GM21619 (cell line): ENCODE measurements at regions not wholly inside any gene's neighbourhood (a gene's known extent, or its start where the extent isn't known, plus 50 kb on each side); places are given as distances from the start of the nearest gene placed in this dataset.
"Not testable (repeated sequence)": the region's sequence is repeated elsewhere in the genome, so short reads cannot be mapped to it uniquely, and the experiment has no call there.

Experiments
- ATAC-seq: cut with Tn5 transposase; IDR thresholded peaks from one replicate; pipeline ENCODE4 v1.9.1; 2021; ENCODE audit not compliant: unreplicated experiment

DNA sequence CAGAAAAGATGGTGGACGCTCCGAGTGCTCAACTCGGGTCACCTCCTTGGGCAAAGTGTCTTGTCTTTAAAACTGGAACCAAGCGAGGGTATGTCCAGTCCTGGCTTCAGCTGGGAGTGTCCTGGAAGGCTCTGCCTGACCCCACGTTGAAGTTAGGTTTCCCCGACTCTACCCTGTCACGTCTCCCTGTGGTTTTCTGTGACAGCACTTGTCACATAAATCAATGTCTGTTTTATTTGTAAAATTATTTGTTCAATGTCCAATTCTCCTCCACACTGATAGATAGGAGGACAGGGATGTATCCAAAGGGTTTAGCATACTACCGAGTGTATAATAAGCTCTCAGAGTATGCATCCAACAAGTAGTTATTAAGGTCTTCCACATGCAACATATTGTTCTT is 197.7 kb upstream of the IRF2BP2 start:
- ATAC-seq, result not testable (repeated sequence)

DNA sequence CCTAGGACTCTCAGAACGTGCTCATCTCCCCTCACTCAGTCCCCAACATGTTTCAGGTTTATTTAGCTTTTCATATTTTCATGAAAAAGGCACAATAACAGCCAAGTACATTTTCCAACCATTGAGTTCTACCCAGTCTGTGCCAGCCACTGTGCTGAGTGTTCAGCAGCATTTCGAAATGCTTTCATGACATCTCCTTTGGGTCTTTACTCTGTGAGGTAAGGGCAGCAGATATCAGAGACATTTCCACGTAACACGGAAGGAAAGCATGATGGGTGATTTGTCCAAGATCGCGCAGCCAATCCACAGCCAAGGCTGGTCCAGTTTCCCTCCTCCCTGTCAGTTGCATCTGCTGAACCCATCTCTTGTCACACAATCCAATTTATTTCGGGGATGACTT is 192.6 kb upstream of the IRF2BP2 start:
- ATAC-seq, result not testable (repeated sequence)

DNA sequence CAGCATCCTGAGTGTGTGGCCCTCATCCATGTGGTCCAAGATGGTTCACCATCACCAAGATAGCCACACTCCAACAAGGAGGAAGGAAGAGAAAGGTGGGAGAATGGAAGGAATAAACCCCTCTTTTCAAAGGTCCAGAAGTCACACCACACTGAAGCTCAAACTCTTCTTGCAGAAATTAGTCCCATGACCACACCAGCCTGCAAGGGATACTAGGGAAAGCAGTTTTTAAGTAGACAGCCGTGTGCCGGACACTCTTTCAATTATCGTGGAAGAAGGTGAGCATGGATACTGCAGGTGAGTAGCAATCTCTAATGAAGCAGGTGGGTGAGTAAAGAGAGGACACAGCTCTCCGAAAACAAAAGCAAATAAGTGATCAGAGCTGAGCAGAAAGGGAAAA is 191.7 kb upstream of the IRF2BP2 start:
- ATAC-seq, result not testable (repeated sequence)

DNA sequence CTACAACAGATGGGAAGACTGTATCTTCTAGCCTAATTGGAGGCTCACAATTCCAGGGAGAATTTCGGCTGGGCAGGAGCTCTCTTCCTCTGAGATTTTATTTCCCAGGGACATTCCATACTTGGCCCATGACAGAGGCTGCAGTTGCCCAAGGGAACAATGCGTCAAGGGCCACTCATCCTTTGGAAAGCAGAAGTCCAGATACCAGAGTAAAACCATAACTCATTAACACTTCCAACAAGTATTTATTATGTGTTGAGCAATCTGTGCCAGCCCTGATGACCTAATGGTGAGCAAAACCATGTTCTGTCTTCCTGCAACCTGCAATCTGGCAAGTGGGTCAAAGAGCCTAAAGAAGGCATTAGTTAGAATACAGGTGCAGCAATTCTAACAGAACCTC is 191.2 kb upstream of the IRF2BP2 start:
- not testable (repeated sequence) for ATAC-seq

DNA sequence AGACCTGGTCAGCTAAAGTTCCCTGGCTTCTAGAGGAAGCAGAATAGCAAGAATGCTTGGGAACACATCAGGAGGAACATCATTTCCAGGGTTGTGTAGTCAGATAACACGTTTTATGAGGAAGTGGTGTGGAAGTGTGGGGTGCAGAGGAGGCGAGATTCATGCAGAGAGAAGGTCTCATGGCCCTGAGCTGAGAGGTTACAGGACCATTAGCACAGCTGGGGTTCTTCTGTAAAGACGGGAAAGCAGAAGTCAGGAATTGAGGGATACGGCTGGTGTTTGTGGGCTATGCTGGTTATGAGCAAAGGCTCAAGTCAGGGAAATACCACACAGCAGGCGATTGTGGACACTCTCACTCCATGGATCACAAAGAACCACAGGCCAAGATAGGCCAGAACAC is 190.6 kb upstream of the IRF2BP2 start:
- not testable (repeated sequence) for ATAC-seq

DNA sequence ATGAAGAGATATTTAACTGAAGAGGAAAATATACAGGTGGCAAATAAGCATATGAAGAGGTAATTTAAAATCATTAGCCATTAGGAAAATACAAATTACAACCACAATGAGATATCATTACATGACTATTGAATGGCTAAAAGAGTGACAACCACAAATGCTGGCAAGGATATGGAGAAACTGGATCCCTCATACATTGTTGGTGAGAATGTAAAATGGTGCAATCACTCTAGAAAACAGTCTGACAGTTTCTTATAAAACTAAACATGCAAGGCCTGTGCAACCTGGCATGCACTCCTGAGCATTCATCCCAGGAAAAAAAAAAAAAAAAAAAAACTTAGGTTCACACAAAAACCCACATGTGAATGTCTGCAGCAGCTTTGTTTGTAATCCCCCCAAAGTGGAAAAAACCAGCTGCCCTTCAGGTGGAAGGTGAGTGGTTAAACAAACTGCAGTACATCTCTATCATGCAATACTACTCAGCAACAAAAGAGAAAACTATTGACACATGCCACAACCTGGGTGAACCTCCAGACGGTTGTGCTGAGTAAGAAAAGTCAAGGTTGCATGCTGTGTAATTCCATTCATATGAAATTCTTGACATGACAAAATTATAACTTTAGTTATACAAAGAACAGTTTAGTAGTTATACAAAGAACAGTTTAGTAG is 189.2 kb upstream of the IRF2BP2 start:
- not testable (repeated sequence) for ATAC-seq

DNA sequence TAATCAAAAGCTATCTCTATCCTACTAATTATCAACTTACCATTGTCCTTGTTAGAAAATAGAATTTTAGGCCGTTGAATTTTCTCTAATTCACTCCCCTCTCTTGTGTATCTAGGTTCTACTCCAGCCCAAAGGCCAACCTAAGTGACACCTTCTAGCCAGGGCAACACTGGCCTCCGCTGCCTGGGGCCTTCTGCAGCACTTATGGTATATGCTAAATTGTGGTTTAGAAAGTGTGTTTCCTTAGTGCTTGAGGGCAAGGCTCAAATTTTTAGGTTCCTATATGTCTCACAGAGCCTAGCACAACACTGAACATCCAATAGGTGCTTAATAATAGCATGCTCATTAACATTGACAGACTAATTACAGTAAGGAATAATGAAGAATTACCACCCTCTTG is 187.2 kb upstream of the IRF2BP2 start:
- not testable (repeated sequence) for ATAC-seq

DNA sequence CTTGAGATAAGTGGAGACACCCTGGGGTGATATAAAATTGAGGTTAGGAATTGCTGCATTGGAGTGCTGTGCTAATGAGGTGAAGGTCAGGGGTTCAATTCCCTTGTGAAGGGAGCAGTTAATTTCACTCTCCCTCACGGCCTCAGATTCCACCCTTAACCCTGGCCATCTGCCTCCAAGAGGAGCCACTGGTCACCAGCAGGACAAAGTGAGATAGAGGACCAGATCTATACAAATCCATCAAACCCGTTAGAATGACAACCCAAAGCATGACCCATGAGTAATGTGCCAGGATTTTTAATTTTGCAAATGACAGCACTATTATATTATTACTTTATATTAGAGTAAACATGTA is 186.4 kb upstream of the IRF2BP2 start:
- ATAC-seq, result not testable (repeated sequence)

DNA sequence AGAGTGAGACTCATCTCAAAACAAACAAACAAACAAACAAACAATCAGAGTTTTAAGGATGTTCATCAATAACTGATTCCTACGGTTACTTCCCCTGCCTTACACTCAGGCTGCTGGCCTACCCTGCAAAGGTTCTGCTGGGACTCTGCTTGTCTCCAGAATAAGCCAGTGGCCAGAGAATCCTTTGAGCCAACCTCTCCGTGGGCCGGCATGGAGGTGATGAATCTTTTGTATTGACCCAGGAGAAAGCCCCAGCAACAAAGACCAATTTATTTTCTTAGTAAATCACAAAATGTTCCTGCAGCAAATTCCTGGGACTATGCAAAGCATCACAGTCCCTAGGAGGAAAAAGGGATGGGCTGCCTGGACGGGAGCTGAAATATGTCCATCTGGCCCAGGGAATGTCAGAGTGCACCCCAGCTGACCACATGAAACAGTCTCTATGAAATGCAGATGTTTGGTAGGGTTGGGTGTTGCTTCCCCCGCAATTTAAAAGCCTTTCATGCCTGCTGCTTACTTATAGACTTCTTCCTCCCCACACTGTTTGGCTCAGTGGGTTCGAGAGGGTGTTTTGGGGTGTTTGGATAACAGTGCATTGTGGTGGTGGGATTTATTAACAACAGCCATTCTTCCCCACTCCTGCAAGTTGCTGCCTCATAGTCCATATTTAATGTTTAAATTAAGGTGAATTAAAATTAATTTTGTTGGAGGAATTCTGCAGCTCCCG is 185.9 kb upstream of the IRF2BP2 start:
- not testable (repeated sequence) for ATAC-seq

DNA sequence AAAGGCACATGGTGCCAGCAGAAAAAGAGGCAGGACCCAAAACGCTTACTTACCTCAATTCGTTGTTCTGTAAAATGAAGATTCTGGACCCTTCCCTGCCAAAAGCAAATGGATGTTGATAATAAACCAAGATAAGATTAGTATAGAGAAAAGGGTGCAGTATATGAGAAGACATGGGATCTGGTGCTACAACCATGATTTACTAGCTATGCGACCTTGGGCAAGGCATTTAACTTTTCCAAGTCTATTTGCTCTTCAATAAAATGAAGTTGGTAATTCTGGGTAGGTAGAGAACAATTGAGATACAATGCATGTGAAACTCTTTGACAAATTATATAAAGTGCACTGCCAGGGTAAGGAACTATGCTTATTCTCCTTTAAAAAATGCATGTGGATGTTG is 185.0 kb upstream of the IRF2BP2 start:
- ATAC-seq, result not testable (repeated sequence)

DNA sequence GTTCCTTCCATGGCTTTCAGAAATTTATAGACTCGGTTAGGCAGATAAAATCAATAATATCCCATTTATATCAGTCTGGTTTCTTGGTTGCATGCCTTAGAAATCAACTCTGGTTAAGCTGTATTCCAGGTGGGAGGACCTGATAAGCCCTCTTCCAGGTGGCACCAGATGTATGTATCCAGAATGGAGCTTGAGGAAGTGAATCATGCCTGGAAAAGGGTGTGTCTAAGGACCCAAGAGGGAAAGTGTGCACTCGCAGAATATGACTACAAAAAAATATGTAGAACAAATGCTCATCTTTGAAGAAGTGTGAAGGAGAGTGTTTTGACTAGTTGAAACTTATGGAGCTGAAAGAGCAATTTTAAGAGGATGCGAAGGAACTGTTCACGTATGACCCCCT is 184.5 kb upstream of the IRF2BP2 start:
- not testable (repeated sequence) for ATAC-seq

DNA sequence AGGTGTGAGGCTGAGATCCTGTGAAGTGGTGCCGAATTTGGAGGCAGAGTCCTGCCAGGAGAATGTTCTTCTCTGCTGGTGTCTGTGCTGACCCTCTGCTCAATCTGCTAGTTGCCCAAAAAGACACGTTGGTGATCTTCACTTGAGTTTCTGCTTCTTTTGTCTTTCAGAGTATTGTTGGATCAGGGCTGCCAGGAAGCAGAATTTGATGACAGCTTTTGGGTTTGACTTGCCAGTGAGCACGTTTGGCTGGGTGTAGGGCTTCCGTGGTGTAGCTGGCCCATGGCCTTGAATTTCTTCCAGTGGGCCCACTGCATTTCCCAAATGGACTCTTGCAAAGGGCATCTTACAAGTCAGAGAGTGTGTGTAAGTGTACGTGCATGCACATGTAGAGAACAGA is 183.9 kb upstream of the IRF2BP2 start:
- ATAC-seq, result not testable (repeated sequence)

DNA sequence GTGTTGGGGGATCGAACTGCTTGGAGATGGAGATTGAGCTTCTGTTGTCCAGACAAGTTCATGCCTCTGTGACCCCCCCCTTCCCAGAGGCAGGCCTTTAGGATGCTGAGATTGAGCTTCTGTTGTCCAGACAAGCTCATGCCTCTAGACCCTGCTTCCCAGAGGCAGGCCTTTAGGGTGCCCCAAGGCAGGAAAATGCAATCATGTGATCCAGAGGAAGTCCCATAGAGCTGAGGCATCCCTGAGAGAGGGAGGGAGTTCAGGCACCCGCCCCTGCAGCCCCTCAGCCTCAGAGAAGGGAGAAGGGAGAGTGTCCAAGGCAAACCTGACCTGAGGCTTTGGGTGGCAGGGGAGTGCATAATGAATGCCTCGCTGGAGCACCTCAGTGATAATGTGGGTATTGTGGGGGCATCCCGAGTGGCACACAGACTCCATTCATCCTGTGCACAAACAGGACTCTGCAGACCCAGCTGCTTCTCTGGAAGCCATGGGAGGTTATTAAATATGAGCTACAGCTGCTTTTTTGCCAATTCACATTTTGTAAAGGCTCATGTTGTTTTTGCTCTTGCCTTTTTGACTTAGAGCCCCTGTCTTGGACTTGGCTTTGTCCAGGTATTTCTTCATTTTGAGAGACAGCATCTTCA is 182.4 kb upstream of the IRF2BP2 start:
- not testable (repeated sequence) for ATAC-seq

DNA sequence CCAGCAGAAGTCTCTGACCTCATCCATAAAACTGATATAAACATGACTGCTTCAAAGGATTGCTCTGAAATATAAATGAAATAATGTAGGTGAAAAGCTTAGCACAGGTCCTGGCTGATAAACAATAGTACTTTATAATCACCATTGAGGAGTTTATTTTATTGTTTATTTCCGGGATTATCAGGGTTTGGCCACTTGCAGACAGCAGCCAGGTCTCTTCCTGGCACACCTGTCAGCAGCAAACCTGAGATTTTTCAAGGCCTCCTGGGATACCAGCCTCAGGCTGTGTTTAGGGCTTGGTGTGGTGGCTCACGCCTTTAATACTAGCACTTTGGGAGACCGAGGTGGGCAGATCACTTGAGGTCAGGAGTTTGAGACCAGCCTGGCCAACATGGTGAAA is 181.6 kb upstream of the IRF2BP2 start:
- ATAC-seq, result not testable (repeated sequence)

DNA sequence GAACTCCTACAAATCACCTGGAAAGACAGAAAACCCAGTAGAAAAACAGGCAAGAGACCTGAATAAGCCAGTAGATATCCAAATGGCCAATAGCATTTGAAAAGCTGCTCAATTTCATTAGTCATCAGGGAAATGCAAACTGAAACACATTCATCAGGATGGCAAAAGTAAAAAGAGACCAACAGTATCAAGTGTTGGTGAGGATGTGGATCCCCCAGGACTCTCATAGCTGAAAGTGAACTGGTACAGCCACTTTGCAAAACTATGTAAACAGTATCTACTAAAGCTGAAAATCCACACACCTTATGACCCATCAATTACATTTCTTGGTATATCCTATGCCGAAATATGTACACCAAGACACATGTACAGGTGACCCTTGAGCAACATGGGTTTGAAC is 180.4 kb upstream of the IRF2BP2 start:
- ATAC-seq, result not testable (repeated sequence)

DNA sequence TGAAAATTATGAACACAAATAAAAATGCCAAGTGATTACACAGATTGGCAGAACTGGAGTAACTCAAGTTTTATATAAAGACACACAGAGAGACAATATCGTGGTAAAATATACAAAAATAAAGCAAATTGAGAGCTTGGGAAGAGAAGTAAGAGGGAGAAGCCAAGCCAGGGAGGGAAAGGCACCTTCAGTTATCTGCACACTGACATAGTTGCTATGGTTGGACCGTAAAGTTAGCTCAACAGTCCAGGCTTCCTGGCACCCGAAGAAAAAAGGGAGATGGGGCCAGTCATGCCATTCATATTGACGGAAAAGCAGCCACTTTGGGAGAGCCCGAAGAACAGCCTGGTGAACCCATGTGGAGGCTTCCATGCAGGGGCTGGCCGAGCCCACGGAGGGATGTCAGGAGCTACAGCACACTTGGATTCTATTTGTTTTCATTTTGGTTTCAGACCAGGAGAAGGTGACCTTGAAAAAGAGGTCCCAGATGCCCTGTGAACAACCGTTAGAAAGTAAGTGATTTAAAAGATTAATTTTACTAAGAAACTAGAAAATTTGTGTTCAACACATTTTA is 177.1 kb upstream of the IRF2BP2 start:
- ATAC-seq, result not testable (repeated sequence)

DNA sequence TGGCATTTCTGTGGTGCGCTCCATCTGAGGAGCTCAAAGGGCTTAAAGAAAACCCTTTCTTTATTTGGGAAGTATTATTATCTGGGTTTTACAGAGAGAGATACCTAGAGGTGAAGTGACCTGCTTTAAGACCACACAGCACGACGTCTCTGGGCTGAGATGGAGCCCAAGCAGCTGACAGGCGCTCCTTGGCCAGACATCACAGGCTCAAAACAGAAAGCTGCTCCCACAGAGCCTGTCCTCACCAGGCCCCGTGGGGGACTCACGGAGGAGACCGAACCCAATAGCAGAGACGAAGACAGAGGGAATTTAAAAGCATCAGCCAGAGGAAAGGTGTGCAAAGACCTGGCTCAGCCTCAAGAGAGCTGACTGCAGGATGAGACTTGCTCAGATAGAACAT is 175.9 kb upstream of the IRF2BP2 start:
- ATAC-seq, result not testable (repeated sequence)

DNA sequence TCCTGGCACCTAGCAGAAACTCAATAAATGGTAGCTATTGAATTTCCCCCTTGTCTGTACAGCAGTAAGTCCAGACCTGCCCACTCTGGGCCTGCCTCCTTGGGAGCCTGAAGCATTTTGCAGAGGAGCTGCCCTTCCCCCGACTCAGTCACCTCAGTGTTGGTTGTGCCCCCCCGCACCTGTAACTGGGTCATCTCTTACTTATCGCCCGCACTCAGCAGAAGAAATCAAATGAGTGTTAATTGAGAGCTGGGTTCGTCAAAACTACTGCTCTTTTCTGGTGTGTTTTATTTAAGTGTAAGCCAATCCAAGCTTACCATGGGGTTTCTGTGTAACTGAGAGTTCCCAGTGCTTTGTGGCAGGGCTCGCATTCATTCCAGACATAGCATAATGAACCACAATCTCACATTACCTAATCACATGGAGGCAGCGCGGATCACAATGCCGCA is 175.5 kb upstream of the IRF2BP2 start:
- ATAC-seq, result not testable (repeated sequence)

DNA sequence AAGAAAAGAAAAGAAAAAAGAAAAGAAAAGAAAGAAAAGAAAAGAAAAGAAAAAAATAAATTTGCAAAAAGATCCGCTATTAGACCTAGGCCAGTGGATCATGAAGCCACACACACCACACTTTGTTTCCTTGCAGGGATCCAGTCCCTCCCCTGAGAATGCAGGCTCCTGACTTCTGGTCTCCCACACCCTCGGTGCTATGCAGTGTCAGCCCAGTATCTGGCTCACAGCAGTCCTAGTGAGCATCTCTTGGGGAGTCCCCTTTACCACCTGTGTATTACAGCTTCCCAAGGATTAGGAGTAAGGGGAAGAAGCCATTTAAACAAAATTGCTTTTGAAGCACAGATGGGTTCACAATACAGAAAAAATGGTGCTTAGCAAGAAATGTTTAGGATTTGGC is 174.1 kb upstream of the IRF2BP2 start:
- ATAC-seq, result not testable (repeated sequence)

DNA sequence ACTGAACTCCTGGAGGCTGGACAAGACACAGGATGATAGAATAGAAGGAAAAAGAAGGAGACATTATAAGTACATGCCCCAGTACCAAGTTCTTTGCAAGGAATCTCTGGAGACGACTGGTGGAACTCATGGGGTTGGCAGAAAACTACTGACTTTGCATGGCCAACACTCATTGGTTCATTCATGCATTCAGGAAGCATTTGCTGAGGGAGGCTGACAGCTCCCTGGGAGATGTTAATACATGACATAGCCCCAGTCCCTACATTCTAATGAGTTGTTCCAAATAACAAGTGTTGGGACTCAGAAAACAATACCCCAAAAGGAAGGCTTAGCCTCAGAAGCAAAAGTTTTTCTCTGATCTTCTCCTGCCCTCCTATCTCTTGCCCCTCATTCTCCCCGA is 172.8 kb upstream of the IRF2BP2 start:
- ATAC-seq, result no peak

DNA sequence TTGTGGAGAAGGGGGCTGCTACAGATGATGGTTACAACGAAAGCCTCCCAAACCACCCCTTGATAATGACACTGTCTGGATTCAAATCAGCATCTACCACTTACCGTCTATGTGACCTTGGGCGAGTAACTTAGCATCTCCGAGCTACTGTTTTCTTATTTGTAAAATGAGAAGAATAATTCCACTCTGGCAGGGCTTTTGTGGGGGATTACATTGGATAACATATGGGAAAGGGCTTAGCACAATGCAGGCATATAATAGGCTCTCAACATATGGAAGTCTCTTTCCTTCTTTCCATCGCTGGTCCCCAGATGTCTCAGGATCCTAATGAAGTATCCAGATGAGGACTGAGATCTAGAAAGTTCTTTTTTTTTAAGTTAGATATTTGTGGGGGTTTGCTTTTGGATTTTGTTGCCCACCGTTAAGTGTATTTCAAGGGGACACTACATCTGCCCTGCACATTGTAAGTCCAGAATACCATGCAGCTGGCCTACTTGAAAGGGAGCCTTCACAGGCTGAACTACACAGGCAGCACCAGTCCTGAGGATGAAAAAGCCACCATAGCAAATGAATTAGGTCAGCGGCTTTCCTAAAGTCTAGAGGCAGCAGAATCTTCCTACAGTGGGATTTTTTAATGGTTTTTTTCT is 172.2 kb upstream of the IRF2BP2 start:
- ATAC-seq, result no peak
